MG63 (cell line): ENCODE measurements at regions not wholly inside any gene's neighbourhood (a gene's known extent, or its start where the extent isn't known, plus 50 kb on each side); places are given as distances from the start of the nearest gene placed in this dataset.
A peak's percentile ranks its signal among the peaks of the same experiment; 100 is the strongest.
"Not testable (repeated sequence)": the region's sequence is repeated elsewhere in the genome, so short reads cannot be mapped to it uniquely, and the experiment has no call there.

Source experiments
- DNase-seq: peaks from one replicate; pipeline ENCODE4 v3.0.0-alpha.2; 2020
- H3K27me3 ChIP-seq: fragments of 250-450 bp; sonication (Bioruptor Pico); 2 replicates; pipeline ENCODE4 v1.5.1; 2020; ENCODE audit warnings: mild to moderate bottlenecking, moderate library complexity
- H3K36me3 ChIP-seq: fragments of 250-450 bp; sonication (Bioruptor Pico); 2 replicates; pipeline ENCODE4 v1.5.1; 2020; ENCODE audit warnings: mild to moderate bottlenecking, moderate library complexity
- H3K4me3 ChIP-seq: fragments of 250-450 bp; sonication (Bioruptor Pico); 2 replicates; pipeline ENCODE4 v1.5.1; 2020; ENCODE audit warnings: mild to moderate bottlenecking, moderate library complexity
- H3K9me3 ChIP-seq: fragments of 250-450 bp; sonication (Bioruptor Pico); 2 replicates; pipeline ENCODE4 v1.5.1; 2020; ENCODE audit warnings: mild to moderate bottlenecking, moderate library complexity

- DNase-seq, H3K9me3 ChIP-seq, H3K4me3 ChIP-seq, H3K36me3 ChIP-seq, H3K27me3 ChIP-seq: not testable (repeated sequence)
Observed at GRCh38 chr12:20160899-20161298, 207.4 kb upstream of the PDE3A start.

DNA sequence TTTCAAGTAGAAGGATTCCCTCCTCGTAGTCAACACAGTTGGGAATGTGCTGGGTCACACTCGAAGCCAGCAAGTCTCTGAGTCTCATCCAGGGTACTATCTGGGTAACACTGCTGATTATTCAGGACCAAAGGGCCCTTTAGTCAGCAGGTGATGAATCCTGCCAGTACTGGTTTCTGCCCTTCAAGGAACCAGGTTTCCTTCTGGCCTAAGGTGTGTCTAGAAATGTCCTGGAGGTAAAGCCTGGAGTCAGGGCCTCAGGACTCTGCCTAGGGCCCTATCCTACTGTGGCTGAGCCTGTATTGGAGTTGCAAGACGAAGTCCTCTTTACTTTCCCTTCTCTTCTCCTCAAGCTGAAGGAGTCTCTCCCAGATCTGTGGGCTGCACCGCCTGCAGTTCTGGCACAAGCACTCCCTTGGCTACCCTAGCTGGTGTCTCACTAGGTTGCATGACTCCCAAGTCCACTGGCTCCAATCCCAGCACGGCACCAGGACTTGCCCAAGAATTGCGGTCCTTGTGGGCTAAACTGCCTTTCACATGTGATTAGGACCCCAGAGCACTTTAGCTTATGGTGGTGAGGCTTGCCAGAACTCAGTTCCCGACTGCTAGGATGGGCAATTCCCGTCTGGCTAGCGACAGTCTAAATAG, 193.7 kb upstream of the PDE3A start:
- Histone ChIP-seq H3K4me3 (no peak overlapping the region), H3K27me3 (no peaks in the 10 kb centered on the region), H3K9me3 (no peaks in the 10 kb centered on the region), H3K36me3 (no peaks in the 10 kb centered on the region)
- peak; percentile 97 for DNase-seq

DNA sequence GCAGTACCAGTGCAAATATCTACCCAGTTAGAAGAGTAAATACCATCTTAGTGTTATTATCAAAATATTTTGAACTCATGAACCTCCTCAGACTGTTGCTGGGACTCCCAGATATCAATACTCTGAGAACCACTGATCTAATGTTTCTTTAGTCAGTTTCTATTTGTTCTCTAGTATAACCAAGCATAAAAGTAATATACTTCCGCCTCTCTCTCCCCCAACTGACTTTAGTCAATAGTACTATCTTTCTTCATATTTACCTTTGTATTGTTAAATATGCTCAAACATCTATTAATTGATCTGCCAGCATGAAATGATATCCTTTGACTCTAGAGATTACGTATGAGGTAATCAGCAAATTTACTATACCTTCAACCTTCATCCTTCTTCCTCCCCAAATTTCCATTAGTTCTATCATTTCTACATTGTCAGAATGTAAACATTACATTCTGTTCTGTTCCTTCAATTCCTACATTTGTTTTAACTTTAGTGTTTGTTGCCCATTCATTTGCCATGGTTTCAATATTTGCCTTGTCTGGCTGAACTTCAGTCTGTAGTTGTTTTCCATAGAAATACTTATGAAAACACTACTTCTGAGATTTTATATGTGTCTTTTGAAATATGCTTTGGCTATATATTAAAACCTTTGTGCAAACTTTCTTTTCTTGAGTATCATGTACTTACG, 192.5 kb upstream of the PDE3A start:
- H3K4me3 ChIP-seq: no peak overlapping the region
- no peaks in the 10 kb centered on the region for H3K27me3 ChIP-seq
- H3K36me3 ChIP-seq: no peaks in the 10 kb centered on the region
- DNase-seq: no peak
- no peaks in the 10 kb centered on the region for H3K9me3 ChIP-seq

DNA sequence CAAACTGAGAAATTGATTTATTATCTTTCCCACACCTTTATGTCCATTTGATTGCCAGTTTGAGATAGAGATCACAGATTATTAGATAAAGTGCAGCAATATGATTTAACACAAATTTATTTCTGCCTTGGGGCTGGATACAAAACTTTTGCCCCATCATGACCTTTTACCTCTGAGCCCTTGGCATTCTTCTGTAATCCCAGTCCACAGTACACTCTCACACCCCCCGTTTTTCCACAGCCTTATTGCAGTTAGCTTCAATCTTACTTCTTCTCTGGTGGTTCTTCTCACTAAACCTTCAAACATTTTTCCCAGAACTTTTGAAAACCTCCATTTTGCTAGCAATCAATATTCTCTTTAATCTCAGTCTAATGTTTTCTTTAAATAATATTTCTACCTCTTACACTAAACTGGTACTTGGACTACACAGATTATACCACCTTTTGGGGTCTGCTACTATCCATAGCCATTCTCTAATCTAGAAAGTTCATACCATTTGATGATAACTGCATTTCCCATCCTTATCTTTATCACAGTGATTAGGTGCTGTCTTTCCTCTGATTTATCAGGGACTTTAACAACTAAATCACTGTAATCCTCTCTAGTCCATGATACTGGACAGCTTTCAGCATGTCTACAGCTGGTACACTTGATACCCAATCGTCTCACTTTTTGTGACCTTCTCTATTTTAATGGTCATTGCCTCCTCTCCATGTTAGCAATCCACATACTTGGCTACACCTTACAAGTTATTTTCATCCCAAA, 186.7 kb upstream of the PDE3A start:
- no peak for DNase-seq
- Histone ChIP-seq H3K4me3 (no peak overlapping the region), H3K36me3 (no peaks in the 10 kb centered on the region), H3K9me3 (no peaks in the 10 kb centered on the region), H3K27me3 (no peaks in the 10 kb centered on the region)

DNA sequence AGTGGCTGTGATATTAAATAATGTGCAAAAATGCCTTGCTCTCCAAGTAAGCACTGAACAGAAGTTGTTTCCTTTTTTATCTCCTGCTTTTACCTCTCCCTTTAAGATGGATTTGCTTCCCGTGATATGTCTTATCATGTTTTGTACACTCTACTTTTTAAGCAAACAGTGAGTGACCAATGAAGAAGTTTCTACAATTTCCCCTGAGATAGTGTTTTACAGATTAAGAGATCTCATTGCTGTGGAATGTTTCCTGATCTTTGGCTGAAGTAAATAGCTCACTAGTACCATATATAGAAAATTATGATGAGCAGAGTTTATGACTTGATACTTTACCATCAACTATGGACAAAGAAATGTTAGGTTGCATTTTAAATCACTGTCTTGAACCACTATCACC, 184.8 kb upstream of the PDE3A start:
- Histone ChIP-seq H3K27me3 (no peaks in the 10 kb centered on the region), H3K36me3 (no peaks in the 10 kb centered on the region), H3K9me3 (no peaks in the 10 kb centered on the region), H3K4me3 (no peak overlapping the region)
- no peak for DNase-seq

DNA sequence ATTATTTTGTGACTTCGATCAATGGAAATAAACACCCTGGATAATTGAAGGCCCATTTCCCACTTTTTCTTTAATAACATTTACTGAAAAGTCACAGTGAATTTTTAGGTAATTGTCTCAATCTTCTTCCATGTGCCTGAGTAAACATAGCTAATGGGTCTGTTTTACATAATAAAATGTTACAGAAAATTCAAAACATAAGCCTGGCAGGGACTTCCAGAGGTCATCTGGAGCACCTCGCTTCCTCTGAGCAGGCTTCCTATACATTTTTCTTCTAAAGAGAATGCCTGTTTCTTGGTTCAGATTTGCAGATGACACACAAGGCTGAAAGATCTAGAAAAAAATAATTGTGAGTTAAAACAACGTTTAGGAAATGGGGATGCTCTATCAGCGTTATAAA, 183.8 kb upstream of the PDE3A start:
- Histone ChIP-seq H3K36me3 (no peaks in the 10 kb centered on the region), H3K27me3 (no peaks in the 10 kb centered on the region), H3K9me3 (no peaks in the 10 kb centered on the region), H3K4me3 (no peak overlapping the region)
- no peak for DNase-seq

DNA sequence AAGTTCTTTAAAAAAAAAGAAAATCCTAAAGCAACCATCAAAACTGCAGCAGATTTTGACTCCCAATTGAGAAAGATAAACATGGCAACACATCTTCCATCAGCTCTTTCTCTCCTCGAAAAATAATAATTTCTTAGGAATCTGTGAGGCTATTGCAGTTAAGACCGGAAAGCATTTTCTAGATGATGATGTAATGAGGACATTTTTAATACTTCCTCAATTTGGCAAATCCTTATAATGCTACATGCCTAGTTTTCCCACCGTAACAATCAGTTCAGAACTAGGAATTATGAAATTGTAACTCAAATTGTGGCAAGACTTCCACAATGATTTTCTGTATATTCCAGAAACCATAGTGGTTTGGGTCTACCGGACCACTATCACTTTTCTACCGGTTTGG, 180.9 kb upstream of the PDE3A start:
- Histone ChIP-seq H3K36me3 (no peaks in the 10 kb centered on the region), H3K27me3 (no peaks in the 10 kb centered on the region), H3K9me3 (no peaks in the 10 kb centered on the region), H3K4me3 (no peak overlapping the region)
- DNase-seq: no peak

DNA sequence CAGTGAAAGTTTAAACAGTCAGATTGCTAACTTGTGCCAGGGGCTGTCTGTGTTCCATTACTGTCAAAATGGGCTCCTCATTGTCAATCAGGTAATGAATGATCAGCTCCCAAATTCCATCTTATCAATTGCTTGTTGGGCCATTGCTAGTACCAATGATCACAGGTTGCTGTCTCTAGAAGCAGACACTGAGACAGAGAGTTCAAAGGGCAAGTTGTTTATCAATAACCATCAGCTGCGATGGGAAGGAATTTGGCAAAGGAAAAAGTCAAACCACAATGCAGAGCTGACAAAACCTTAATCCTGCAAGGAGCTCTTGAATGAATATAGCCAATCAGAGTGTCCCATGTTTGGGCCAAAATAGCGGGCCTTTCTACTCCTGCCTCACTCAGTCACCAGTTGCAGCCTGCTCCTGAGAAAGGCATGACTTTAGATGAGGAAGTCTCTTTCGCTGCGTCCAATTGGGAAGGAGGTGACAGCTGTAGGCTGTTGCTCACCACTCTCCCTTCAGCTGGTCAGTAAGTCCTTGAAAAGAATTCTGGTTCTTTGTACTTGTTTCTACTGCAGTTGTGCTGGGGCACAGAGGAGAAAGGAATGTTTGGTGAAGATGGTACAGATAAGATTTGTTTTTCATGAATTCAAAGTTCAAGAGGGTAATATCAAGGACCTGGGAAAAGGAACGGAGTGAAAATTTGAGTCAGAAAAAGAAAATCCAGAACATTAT, 179.2 kb upstream of the PDE3A start:
- no peaks in the 10 kb centered on the region for H3K36me3 ChIP-seq
- no peaks in the 10 kb centered on the region for H3K27me3 ChIP-seq
- no peak overlapping the region for H3K4me3 ChIP-seq
- no peak for DNase-seq
- H3K9me3 ChIP-seq: no peaks in the 10 kb centered on the region

- no peak for DNase-seq
- Histone ChIP-seq H3K4me3 (no peak overlapping the region), H3K36me3 (no peaks in the 10 kb centered on the region), H3K9me3 (no peaks in the 10 kb centered on the region), H3K27me3 (no peaks in the 10 kb centered on the region)
Observed at GRCh38 chr12:20189767-20190166, 178.6 kb upstream of the PDE3A start.

GRCh38 chr12:20194171-20194570, 174.2 kb upstream of the PDE3A start:
- Histone ChIP-seq H3K36me3 (no peaks in the 10 kb centered on the region), H3K4me3 (no peak overlapping the region), H3K9me3 (peaks cover 2% of the 10 kb centered on the region; the same call in 1 of the 2 replicates), H3K27me3 (no peaks in the 10 kb centered on the region)
- DNase-seq: no peak

DNA sequence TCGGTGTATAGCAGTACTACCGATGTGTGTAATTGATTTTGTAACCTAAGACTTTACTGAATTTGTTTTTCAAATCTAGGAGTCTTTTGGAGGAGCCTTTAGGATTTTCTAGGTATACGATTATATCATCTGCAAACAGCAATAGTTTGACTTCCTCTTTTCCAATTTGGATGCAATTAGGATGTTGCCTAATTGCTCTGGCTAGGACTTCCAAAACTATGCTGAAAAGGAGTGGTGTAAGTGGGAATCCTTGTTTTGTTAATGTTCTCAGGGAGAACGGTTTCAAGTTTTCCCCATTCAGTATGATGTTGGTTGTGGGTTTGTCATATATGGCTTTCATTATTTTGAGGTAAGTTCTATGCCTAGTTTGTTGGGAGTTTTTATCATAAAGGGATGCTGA, 171.6 kb upstream of the PDE3A start:
- Histone ChIP-seq H3K27me3 (no peaks in the 10 kb centered on the region), H3K9me3 (peaks cover 14% of the 10 kb centered on the region), H3K4me3 (no peak overlapping the region), H3K36me3 (no peaks in the 10 kb centered on the region; the same call in 1 of the 2 replicates)
- no peak for DNase-seq

- no peak overlapping the region for H3K4me3 ChIP-seq
Observed at GRCh38 chr12:20197411-20197810, 170.9 kb upstream of the PDE3A start.

DNA sequence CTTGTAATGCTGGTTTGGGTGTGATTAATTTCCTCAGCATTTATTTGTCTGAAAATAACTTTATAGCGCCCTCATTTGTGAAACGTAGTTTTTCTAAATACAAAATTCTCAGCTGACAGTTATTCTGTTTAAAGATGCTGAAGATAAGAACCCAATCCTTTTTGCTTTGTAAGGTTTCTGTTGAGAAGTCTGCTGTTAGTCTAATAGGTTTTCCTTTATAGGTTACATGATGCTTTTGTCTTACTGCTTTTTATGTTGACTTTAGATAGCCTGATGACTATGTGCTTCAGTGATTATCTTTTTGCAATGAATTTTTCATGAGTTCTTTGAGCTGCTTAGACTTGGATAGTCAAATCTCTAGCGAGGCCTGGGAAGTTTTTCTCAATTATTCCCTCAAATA, 168.6 kb upstream of the PDE3A start:
- peaks cover 14% of the 10 kb centered on the region for H3K9me3 ChIP-seq
- H3K36me3 ChIP-seq: no peaks in the 10 kb centered on the region; the same call in 1 of the 2 replicates
- no peak for DNase-seq
- H3K27me3 ChIP-seq: no peaks in the 10 kb centered on the region
- no peak overlapping the region for H3K4me3 ChIP-seq

More at GRCh38 chr12:20197411-20197810, 170.9 kb upstream of the PDE3A start:
- H3K9me3 ChIP-seq: peaks cover 14% of the 10 kb centered on the region
- no peak for DNase-seq
- no peaks in the 10 kb centered on the region; the same call in 1 of the 2 replicates for H3K36me3 ChIP-seq
- no peaks in the 10 kb centered on the region for H3K27me3 ChIP-seq

DNA sequence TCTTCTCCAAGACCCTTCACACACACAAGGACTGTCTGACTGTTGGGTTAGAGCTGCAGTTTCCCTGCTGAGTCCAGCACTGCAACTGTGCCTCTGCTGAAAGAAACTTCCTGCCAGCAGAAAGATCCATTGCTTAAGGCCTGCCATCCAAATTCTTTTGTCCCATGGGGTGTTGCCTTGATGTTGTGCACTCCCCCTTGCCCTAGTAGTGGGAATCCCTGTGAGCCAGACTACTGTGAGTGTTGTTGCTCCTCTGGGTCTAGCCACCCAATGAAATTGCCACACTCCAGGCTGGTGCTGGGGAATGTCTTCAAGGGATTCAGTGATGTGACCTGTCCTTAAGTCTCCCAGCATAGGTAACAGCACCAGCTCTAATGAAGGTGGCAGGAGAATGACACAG, 166.6 kb upstream of the PDE3A start:
- no peak overlapping the region for H3K4me3 ChIP-seq
- no peak for DNase-seq

GRCh38 chr12:20205854-20206253, 162.5 kb upstream of the PDE3A start:
- no peaks in the 10 kb centered on the region for H3K27me3 ChIP-seq
- DNase-seq: no peak
- no peak overlapping the region for H3K4me3 ChIP-seq
- H3K9me3 ChIP-seq: peaks cover under 1% of the 10 kb centered on the region; the same call in 1 of the 2 replicates
- H3K36me3 ChIP-seq: no peaks in the 10 kb centered on the region

More for the DNA sequence above, 166.6 kb upstream of the PDE3A start:
- Histone ChIP-seq H3K27me3 (no peaks in the 10 kb centered on the region), H3K36me3 (no peaks in the 10 kb centered on the region; the same call in 1 of the 2 replicates), H3K9me3 (peaks cover 12% of the 10 kb centered on the region)

DNA sequence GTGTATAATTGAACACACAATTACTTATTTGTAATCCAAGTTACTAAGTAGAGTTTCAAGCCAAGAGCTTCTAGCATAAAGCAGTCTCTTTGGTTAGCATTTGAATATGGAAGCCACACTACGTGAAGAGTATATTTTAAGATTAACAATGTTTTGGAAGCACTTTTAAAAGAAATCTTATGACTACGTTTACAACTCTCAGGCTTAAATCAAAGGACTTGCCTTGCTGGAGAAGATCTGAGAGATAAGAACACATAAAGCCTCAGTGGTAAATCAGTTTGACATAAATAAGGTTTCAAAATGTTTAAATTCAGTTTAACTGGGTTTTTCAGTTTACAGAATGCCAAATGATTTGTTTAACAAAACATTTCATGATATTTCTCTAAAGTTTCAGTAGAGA, 161.9 kb upstream of the PDE3A start:
- H3K36me3 ChIP-seq: no peaks in the 10 kb centered on the region
- H3K27me3 ChIP-seq: no peaks in the 10 kb centered on the region
- DNase-seq: no peak
- H3K9me3 ChIP-seq: no peaks in the 10 kb centered on the region
- no peak overlapping the region for H3K4me3 ChIP-seq

GRCh38 chr12:20210621-20211215, 157.6 kb upstream of the PDE3A start:
- Histone ChIP-seq H3K4me3 (no peak overlapping the region), H3K9me3 (no peaks in the 10 kb centered on the region), H3K27me3 (no peaks in the 10 kb centered on the region), H3K36me3 (no peaks in the 10 kb centered on the region)
- no peak for DNase-seq
